Suppressor macrophage (primary cell): ENCODE measurements at regions not wholly inside any gene's neighbourhood (a gene's known extent, or its start where the extent isn't known, plus 50 kb on each side); places are given as distances from the start of the nearest gene placed in this dataset.
A peak's percentile ranks its signal among the peaks of the same experiment; 100 is the strongest.

Experiments used
- DNase-seq, 4 experiments: peaks; one replicate each; pipeline ENCODE4 v3.0.0-alpha.2; 2020 to 2022

DNA sequence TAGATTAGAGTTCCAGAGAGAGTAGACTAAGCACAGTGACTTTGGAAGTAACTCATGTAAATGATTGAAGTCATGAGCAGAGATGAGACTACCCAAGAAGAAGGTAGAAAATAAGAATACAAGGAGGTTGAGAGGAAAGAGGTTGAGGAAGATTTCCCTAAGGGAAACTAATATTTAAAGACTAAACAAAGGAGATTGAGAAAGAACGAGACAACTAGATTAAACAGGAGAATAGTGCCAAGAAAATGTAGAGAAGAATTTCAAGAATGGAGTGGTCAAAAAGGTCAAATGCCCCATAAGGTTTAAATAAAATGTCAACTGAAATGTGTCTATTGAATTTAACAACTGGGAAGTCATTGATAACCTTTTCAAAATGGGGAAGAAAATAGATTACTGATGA is 59.0 kb downstream of the RPS29 start:
- no peak for DNase-seq

DNA sequence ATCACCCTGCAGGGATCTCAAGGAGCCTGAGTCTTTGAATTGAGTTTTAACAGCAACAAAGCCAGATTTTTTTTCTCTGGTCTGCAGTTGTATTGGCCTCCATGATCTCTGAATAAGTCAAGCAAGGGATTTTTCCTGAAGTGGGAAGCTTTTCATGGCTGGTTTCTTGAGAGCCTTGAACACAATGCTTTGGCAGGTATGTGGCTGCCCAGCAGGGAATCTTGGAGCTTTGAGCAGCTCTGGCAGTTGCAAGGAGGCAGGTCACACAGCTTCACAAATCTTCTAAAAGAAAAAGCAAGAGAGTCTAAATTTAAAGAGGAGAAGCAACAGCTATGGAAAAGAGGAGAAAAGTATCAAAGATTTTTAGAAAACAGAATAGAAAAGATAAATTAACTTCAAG is 60.1 kb downstream of the RPS29 start:
- no peak for DNase-seq

DNA sequence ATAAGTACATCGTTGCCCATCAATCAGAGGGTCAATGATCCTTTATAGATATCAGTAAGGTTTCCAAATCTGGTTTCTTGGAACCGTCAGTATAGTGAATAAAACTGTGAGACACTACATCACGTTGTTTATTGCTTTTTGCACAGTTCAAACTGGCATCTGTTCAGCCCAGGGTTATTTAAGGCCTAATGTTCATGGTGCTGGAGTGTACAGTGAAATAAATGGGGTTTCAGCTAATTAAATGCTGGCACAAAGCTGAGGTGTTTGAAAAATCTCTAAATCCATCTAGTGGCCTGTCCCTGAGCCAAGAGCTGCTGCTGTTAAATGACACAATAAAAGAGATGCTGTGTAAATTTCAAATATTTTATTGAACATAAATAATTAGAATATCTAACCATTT is 69.9 kb downstream of the RPS29 start:
- no peak for DNase-seq

DNA sequence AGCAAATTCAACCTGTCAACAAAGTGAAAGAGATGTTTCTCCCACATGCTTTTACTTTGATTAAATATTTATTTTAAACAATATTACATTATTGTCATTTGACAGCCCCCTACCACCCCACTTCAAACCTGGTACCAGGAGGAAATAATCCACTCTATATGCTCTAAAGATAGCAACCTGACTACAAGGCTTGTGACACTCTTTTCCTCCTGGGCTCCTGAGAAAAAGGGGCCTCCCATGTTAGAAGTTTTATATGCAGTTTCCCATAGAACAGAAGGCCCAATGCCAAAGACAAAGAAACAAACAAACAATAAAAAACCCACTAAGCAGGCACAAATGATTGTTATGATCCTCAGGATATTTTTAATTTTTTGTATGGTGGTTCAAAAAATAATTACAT is 73.6 kb downstream of the RPS29 start:
- no peak for DNase-seq

DNA sequence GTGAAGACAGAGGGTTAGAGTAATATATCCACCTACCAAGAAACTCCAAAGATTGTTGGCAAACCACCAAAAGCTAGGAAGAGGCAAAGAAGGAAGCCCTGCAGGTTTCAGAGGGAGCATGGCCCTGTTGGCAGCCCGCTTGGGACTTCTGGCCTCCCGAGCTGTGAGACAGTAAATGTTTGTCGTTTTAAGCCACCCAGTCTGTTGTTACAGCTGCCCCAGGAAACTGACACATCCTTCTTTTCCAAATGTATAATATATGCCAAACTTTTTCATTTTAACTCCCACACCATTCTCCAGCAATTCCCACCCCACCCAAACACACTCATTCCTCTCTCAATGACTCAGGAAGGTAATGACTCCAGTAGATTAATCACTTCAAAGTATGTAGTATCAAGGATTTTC is 74.0 kb downstream of the RPS29 start:
- DNase-seq = no peak

DNA sequence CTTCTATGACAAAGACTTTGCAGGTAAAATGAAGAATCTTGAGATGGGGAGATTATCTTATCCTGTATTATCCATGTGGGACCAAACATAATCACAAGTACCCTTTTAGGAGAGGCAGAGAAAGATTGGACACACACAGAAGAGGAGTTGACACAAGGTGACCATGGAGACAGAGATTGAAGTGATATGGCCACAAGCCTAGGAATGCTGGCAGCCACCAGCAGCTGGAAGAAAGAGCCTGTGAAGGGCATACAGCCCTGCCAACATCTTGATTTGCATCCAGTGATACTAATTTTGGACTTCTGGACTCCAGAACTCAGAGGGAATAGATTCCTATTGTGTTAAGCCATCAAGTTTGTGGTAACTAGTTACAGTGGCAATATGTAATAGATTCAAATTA is 78.1 kb downstream of the RPS29 start:
- DNase-seq = no peak

DNA sequence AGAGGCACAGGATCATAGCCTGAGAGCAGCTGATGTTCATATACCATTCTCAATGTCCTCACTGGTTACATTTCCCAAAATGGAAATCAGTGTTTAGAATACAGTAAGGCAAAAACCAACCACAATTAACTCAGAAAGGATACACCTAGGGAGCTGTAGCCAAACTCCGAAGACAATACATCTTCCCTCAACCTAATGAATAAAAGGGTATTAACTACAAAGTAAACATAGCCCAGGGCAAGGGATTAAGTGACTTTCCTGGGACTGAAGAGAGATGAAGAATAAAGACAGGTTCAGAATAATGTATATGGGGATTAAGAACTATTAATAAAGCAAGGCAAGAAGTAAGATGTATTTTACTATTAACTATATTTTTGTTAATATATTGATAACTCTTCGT is 79.5 kb downstream of the RPS29 start:
- no peak for DNase-seq

DNA sequence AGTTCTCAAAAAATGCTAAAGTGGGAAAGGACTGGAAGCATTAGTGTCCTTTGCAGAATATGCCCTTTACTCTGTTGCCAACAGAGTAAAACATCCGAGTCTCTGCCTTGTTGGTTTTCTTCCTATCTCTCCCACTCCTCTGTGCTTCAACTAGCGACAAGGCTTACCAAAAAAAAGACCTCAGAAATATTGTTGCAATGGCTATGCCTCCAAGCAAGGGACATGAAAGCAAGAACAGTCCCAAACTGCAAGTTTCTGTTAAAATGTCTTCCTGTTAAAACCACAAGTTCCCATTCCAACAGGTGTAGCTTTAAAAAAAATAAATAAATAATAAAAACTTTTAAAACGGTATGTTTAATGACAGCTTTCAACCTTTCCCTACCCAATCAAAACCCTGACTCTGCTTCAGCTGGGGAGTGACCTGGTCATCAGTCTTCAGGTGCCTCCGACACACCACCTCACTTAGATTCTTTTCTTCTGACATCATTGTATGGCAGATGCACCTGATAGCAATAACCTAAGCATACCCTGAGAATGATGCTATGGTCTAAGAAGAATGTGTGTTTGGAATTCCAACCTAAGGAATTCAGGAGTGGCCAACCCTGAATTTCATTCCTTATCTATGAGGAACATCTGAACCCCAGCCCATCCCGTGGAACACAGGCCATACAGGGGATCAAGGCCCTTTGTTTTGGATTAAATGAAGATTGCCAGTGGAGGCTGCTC is 81.0 kb downstream of the RPS29 start:
- DNase-seq = no peak

DNA sequence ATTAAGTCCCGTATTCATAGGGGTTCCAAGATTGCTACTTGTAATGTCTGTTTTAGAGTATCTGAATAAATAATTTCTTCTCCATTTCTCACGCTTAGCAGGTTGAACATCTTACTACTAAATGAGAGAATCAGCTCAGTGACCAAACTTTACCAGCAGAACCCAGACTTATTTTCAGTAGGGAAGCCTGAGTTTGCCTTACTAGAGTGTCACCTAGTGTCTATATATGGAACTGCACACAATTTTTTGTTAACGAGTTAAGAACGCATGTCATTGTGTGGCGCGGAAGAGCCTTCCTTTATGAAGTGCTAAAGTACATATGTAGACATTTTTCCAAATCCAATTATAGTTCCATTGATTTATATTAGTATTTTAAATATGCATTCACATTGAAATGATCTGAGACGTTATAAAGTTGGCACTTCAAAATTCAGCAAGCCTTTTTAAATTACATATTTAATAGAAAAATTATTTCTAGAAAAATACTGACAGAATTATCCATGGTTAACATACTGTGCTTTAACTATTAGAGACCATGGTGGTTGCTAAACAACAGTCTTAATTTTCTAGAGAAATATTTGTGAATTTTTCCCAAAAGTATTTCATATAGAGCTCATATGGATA is 88.3 kb downstream of the RPS29 start:
- peak; percentile 56 to 83 (median 68) for DNase-seq

DNA sequence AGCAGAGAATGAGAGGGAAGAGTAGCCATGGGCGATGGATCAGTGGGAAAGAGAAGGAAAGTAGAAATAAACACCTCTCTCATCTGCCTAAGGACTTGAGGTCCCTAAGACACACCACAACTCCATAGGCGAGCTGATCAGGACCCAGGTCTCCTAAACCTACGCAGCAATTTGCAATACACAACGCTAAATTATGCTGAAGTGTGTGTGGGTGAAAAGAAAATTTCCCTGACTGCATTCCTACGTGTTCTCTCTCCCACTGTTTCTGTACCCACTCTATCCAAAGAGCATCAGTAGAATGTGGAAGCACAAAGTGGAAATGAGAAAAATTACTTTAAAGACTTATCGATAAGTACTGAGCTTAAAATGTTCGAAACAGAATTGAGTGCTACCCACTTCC is 88.9 kb downstream of the RPS29 start:
- no peak for DNase-seq

DNA sequence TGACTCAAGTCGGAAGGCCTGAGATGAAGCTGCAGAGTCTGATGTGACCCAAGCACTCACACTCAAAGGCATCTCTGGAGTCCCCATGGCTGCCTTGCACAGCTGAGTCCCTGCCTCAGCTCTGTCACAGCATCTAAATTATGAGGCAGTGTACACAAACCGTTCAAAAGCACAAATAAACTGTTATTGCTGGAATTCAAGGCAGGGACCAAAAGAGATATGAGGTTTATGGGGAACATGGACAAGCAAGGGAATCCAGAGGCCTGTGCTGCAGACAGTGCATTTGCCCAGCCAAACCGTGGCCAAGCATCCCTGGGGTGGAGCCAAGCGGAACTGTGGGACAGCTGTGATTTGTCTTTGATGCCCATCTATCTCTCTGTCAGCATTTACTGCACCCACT is 91.3 kb downstream of the RPS29 start:
- no peak for DNase-seq

DNA sequence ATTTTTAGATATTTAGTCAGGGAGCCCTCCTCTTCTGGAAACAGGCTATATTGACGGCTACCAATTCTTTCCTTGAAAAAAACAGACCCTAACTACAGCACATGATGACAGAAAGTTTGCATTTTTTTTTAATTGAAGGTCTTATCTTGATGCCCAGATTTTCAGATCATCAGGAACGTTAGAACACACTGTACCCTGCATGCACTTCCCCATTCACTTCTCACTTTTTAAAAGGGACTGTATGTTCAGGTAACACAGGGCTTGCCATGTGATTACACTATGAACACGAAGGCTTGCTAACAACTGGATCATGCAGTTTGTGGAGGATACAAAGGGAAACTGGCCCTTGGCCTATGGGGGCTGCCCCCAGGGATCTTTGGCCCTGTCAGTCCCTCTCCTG is 92.6 kb downstream of the RPS29 start:
- DNase-seq = no peak

DNA sequence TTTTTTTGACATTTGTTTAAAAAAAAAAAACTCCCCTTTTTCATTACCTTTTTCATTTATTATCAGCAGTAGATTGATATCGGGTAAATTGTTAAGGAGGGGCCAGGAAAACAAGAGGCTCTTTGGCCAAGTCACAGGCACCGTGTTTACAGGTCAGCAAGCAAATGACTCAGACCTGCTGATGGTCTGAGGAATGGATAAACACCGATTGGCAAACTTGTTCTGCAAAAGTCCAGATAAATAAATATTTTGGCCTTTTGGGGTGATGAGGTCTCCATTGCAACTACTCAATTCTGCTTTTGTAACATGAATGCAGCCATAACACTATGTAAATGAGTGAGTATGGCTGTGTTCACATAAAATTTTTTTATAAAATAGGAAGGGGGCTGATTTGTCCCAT is 94.0 kb downstream of the RPS29 start:
- no peak for DNase-seq

DNA sequence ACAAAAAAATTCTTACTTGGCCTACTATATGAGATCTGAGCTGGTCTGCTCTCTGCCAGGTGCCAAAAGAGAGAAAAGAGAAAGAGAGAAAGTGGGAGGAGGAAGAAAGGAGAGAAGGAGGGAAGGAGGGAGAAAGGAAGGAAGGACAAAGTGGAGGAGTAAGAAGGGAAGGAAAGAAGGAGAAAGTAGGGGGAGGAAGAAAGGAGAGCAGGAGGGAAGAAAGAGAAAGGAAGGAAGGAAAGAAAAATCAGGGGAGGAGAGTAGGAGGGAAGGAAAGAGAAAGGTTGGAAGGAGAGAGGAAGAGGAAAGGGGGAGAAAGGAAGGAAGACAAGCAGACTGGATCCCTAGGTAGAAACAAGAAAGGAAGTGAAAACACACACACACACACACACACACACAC is 96.8 kb downstream of the RPS29 start:
- DNase-seq = no peak

DNA sequence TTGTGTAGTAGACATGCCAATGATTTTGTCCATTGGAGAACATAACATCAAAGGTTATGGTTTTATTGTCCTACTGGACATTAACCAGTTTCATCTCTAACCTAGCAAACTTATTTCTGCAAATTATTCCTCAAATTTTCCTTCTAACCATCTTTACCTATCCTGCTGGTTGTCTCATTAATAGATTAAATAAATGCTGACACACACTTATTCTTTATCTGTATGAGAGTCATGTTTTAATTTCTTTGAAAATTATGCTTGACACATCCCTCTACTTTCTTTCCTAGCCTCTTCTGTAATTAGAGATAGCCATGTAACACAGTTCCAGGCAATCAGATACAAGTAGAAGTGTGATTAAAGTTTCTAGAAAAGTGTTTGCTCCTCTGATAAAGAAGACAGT is 98.9 kb downstream of the RPS29 start:
- DNase-seq = no peak

DNA sequence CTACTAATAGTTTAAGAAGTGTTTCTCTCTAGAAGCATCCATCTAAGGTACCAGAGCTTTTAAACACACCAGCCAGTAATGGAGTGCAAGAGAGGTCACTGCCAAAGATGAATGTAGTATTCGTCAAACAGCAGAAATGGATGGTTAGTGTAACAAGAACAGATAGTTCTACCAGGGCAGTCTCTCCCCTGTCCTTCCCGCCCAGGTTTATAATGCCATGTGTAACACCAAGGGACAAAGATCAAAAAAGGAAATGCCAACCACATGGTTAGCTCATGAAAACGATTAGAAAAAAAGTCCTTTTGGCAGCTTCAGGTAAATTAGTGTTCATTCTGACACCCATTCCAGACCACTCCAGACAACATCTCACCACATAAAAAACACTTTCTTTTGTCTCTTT is 100.9 kb downstream of the RPS29 start:
- DNase-seq = no peak

DNA sequence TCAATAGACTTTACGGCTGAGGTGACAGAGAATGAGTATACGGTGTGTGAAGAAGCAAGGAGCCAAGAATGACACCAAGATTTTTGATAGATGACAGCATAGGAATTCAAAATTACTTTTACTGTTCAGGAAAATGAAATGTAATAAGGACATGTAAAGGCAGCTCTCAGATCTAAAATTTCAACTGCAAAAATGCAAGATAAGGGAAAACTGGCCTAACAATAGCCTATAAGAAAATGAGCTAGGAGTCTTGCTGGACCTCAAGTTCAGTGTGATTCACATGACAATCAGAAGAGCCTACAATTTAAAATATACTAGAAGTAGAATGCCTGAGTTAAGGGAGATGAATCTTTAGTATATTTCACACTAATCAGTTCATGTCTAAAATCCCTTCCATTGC is 102.0 kb downstream of the RPS29 start:
- DNase-seq = no peak

DNA sequence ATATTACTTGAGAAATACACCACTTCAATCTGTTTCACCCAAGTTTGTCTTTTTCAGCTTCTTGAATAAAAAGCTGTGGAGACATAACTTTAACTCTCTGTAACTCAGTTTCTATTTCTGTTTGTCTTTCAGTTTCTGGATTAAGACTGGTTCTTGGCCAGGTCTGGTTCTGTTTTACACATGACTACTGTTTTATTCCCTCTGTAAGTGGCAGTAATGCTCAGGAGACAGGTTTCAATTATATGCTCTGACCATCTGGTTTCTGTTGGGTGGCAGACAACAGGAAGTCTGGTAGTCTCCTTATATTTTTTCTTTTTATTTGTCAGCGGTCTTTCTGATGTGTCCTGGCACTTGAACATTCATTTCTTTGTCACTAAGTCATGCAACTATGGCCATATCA is 102.9 kb downstream of the RPS29 start:
- DNase-seq = no peak

DNA sequence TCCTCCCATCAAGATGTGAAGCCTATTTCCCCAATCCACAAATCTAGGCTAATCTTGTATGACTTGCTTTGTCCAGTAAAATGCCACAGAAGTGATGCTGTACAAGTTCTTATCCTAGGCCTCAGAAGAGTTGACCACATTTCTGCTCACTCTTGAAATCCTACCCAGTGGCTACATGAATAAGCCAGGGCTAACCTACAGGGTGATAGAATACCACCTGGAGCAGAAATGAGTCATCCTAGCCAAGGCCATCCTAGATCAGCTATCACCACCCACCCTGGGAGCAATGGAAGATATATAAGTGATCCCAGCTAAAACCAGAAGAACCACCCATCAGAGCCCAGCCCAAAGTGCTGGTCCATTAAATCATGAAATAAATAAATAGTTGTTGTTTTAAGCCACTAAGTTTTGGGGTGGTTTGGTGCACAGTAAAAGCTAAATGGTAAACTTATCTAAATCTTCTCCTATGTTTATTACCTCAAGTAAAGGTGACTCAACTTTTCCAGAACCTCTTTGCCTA is 105.1 kb downstream of the RPS29 start:
- no peak for DNase-seq

DNA sequence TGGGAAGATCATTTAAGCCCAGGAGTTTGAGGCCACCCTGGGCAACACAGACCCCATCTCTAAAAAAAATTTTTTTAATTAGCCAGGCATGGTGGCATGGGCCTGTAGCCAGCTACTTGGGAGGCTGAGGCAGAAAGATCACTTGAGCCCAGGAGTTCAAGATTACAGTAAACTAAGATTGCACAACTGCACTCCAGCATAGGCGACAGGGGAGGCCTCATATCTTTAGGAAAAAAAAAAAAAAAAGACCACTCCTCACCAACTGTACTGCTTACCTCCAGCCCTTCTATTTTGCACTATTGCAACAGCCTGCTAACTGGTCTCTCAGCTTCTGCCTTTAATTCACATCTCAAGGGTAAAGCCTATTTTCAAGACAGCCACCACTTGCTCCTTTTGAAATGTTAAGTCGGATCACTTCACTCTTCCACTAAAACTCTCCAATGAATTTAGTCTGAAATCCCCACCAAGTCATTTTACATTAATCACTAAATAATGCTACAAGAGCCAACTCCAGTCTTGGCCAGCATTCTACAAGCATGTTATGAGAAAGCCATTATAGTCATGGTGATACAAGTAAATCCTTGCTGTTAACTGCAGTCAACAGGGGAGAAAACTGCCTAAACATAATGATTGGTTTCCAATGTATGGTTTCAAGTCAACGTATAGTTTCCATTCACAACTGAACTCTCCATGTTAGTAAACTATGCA is 106.0 kb downstream of the RPS29 start:
- DNase-seq = no peak

DNA sequence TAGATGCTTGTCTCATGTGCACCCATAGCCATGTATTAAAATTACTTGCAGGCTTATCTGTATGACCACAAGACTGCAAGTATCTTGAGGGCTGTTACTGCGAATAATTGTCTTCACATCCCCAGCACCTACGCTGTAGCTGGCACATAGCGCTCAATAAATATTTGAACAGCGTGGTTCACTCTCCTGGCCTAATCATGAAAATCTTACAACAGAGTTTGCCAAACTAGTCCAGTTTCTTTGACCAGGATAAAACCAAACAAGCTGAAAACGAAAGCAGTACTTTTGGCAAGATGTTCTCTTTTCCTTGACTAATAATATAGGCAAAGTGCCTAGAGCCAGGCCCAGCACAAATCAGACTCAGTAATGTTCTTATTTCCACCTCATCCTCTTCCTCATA is 106.7 kb downstream of the RPS29 start:
- no peak for DNase-seq

DNA sequence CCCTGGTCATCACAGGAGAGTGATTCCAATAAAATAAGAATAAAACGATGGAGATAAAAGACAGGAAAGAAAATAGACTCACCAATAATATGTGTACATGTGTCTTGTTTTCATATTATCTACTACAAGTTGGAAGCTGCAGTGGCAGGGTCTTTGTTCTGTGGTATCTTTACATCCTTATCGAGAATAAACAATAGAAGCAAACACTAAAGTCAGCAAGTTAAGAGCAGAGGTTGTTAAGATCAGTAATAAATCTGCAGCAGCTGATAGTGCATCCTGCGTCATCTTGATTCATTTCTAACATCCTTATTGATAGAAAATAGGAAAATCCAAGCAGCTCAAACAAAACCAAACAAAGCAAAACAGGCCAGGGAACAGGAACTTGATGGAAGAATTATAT is 107.4 kb downstream of the RPS29 start:
- DNase-seq = no peak

DNA sequence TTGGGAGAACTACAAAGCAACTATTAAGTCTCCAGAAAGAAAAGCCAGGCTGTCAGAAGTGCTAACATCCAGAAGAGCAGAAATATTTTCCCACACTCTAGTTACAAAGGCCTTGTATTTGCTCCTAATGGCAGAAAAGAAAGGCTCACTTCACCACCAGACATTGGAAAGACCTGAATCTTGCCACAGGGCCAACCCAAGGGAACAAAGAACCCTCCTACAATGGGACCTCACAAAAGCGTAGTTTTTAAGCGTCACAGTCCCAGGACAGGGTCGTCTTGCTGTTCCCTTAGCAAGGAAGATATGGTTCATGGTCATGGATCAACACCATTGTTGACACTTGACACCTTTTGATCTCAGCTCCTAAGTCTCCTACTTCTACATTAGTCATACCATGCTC is 119.1 kb downstream of the RPS29 start:
- DNase-seq = no peak

DNA sequence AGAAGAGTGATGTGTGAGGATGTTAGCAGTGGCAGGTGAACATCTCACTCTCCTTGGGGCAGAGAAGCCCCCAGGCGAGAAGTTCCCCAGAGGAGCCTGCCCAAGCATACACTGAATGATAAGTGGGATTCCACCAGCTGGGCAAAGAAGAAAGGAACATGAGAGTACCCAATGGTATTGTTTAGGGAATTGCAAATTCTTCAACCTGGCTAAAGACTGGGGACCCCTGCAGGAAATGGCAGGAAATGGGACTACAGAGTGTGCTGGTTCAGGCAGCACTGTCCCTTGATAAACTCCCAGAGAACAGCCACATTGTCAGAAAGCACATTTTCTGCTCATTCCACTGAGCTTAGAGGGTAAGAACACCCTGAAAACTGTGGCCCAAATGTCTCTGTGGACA is 121.3 kb downstream of the RPS29 start:
- peak in 1 of 4 experiments; percentile 3 for DNase-seq
